GM18502 (cell line): ENCODE measurements at regions not wholly inside any gene's neighbourhood (a gene's known extent, or its start where the extent isn't known, plus 50 kb on each side); places are given as distances from the start of the nearest gene placed in this dataset.
"Not testable (repeated sequence)": the region's sequence is repeated elsewhere in the genome, so short reads cannot be mapped to it uniquely, and the experiment has no call there.

Experiments used
- ATAC-seq: cut with Tn5 transposase; IDR thresholded peaks from one replicate; pipeline ENCODE4 v1.9.1; 2021; ENCODE audit warnings: mild to moderate bottlenecking; ENCODE audit not compliant: unreplicated experiment, poor library complexity

- ATAC-seq = no peak
Measured at GRCh38 chr10:11668847-11669610, 57.6 kb upstream of the USP6NL start.

GRCh38 chr10:11667756-11668155 is 56.3 kb upstream of the USP6NL start:
- ATAC-seq = no peak

GRCh38 chr10:11663763-11664555 is 52.5 kb upstream of the USP6NL start:
- ATAC-seq = peak; percentile 77

GRCh38 chr10:11663126-11663515 is 51.7 kb upstream of the USP6NL start:
- not testable (repeated sequence) for ATAC-seq

- no peak for ATAC-seq
Measured at GRCh38 chr10:11661441-11661840, 50.0 kb upstream of the USP6NL start.
